ENCODE measurements at regions not wholly inside any gene's neighbourhood (a gene's known extent, or its start where the extent isn't known, plus 50 kb on each side); places are given as distances from the start of the nearest gene placed in this dataset.

- TF ChIP-seq RREB1 (CRISPR knock-in tag; IDR thresholded peaks at IDR 0.05) (no peak), GATA2 (CRISPR knock-in tag; IDR thresholded peaks at IDR 0.05) (no peak), RFX5 (IDR thresholded peaks at IDR 0.05; ENCODE audit: low read depth, low read length) (no peak), EWSR1 (IDR thresholded peaks at IDR 0.05; ENCODE audit: borderline replicate concordance, low read depth, partially characterized antibody) (no peak), TAL1 (IDR thresholded peaks at IDR 0.05) (no peak), ILF3 (IDR thresholded peaks at IDR 0.05; ENCODE audit: borderline replicate concordance) (no peak)
Measured at GRCh38 chr11:105447936-105448702, 161.8 kb upstream of the GRIA4 start (continued).
